Suprapubic skin (tissue), 4 donors: ENCODE measurements at regions not wholly inside any gene's neighbourhood (a gene's known extent, or its start where the extent isn't known, plus 50 kb on each side); places are given as distances from the start of the nearest gene placed in this dataset.

Source experiments
- POLR2A ChIP-seq, 2 donors: fragments of 450-650 bp; IDR thresholded peaks; one replicate each; pipeline ENCODE4 v1.6.1; 2017; ENCODE audit warnings: antibody characterized with exemption in 2 of 2, mild to moderate bottlenecking in 2 of 2, moderate library complexity in 2 of 2
- POLR2AphosphoS5 ChIP-seq, 3 donors: sonication (generic); formaldehyde crosslinking; IDR thresholded peaks; one replicate each; pipeline ENCODE4 v1.6.1; 2017; ENCODE audit warnings: antibody characterized with exemption in 3 of 3
- TF ChIP-seq, protein P1 (sequence below), 2 donors: fragments of 200-600 bp in 1 of 2; fragments of 450-650 bp in 1 of 2; sonication (generic) in 1 of 2; IDR thresholded peaks; one replicate each; pipeline ENCODE4 v1.5.1; 2016 to 2019; ENCODE audit warnings: antibody characterized with exemption in 2 of 2, mild to moderate bottlenecking in 1 of 2, moderate library complexity in 1 of 2

DNA sequence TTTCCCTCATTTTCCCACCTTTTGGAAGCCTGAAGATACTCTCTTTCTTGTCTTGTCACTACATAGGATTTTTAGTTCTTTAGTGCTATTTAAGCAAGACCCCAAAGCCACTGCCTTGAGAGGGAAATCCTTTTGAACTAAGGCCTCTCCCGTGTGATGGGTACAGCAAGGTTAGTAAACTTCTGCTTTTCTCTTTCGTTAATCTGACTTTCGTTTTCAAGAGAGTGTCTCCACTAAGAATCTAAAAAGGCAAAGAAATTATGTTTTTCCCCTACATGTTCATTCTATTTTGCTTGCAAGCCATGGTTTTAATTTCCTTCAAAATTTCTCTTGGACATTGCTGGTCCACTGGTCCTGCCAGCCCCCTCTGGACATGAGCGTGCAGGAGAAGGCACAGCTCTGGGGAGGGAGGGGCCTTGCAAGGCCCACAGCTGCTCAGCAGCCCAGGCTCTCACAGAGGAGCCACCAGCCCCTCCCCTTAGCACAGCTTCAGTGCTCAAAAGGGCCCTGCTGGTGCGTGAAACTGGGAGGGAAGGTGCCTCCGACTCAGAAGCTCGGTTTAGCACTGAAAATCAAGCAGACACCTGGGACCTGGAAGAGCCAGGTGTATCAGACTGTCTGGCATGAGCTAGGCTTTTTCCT lies 210.9 kb upstream of the GALNT2 start:
- TF ChIP-seq, protein P1, sequence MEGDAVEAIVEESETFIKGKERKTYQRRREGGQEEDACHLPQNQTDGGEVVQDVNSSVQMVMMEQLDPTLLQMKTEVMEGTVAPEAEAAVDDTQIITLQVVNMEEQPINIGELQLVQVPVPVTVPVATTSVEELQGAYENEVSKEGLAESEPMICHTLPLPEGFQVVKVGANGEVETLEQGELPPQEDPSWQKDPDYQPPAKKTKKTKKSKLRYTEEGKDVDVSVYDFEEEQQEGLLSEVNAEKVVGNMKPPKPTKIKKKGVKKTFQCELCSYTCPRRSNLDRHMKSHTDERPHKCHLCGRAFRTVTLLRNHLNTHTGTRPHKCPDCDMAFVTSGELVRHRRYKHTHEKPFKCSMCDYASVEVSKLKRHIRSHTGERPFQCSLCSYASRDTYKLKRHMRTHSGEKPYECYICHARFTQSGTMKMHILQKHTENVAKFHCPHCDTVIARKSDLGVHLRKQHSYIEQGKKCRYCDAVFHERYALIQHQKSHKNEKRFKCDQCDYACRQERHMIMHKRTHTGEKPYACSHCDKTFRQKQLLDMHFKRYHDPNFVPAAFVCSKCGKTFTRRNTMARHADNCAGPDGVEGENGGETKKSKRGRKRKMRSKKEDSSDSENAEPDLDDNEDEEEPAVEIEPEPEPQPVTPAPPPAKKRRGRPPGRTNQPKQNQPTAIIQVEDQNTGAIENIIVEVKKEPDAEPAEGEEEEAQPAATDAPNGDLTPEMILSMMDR (IDR thresholded peaks at IDR 0.05): no peak
- TF ChIP-seq POLR2A (IDR thresholded peaks at IDR 0.05) (no peak), POLR2AphosphoS5 (IDR thresholded peaks at IDR 0.05) (no peak)
